Erythroblast (primary cell): ENCODE measurements at regions not wholly inside any gene's neighbourhood (a gene's known extent, or its start where the extent isn't known, plus 50 kb on each side); places are given as distances from the start of the nearest gene placed in this dataset.
"Not testable (repeated sequence)": the region's sequence is repeated elsewhere in the genome, so short reads cannot be mapped to it uniquely, and the experiment has no call there.

ENCODE experiments used
- GATA1 ChIP-seq: IDR thresholded peaks from 2 replicates; pipeline ENCODE4 v1.6.1; 2011; ENCODE audit warnings: low read depth, mild to moderate bottlenecking, control low read depth, low read length, moderate library complexity
- POLR2A ChIP-seq: IDR thresholded peaks from 2 replicates; pipeline ENCODE4 v1.6.1; 2011; ENCODE audit warnings: mild to moderate bottlenecking, low read length

DNA sequence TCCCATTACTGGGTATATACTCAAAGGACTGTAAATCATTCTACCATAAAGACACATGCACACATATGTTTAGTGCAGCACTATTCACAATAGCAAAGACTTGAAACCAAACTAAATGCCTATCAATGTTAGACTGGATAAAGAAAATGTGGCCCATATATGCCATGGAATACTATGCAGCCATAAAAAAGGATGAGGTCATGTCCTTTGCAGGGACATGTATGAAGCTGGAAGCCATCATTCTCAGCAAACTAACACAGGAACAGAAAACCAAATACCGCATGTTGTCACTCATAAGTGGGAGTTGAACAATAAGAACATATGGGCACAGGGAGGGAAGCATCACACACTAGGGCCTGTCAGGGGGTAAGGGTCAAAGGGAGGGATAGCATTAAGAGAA lies 1172.4 kb upstream of the ADGRB3 start:
- not testable (repeated sequence) for TF ChIP-seq POLR2A, GATA1
